Activated CD4-positive, alpha-beta T cell treated with anti-CD3 and anti-CD28 coated beads, Interleukin-2, amount 50 U/mL, for 4 hours (primary cell): ENCODE measurements at regions not wholly inside any gene's neighbourhood (a gene's known extent, or its start where the extent isn't known, plus 50 kb on each side); places are given as distances from the start of the nearest gene placed in this dataset.

Source experiments
- DNase-seq, 2 experiments: peaks; one replicate each; pipeline ENCODE4 v3.0.0-alpha.2; 2020

- no peak for DNase-seq
Observed at GRCh38 chr7:131159961-131160361, 167.7 kb upstream of the MKLN1 start.

- DNase-seq: no peak
Observed at GRCh38 chr7:131161103-131161502, 166.6 kb upstream of the MKLN1 start.

DNA sequence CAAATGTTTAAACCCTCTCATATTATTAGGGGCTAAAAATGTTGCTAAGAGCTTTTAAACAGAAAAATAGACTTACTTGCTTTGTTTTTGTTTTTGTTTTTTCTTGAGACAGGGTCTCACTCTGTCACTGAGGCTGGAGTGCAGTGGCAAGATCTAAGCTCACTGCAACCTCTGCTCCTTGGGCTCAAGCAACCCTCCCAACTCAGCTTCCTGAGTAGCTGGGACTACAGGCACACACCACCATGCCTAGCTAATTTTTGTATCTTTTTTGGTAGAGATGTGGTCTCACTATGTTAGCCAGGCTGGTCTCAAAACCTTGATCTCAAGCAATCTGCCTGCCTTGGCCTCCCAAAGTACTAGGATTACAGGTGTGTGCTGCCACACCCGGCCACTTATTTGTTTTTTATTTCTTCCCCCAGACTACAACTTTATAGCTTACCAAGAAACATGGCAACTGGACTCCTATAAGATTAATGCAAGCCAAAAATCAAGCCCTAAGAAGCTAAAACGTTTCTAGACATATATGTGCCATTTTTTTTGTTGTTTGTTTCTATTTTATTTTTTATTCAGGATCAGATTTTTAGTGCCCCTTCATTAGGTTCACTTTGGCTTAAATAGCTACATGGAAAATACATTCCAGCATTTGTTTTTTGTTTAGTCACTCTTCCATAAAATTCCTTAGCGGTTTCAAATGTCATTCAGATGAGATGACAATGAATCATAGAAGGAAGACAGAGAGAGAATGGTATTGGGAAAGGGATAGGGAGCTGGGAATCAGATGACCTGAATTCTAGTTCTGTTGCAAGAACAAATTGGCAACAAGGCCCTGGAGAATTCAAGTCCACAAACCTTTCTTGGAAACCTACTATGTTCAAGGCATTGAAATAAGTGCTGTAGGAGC is 163.4 kb upstream of the MKLN1 start:
- DNase-seq: no peak

- no peak for DNase-seq
Observed at GRCh38 chr7:131166066-131166465, 161.6 kb upstream of the MKLN1 start.

DNA sequence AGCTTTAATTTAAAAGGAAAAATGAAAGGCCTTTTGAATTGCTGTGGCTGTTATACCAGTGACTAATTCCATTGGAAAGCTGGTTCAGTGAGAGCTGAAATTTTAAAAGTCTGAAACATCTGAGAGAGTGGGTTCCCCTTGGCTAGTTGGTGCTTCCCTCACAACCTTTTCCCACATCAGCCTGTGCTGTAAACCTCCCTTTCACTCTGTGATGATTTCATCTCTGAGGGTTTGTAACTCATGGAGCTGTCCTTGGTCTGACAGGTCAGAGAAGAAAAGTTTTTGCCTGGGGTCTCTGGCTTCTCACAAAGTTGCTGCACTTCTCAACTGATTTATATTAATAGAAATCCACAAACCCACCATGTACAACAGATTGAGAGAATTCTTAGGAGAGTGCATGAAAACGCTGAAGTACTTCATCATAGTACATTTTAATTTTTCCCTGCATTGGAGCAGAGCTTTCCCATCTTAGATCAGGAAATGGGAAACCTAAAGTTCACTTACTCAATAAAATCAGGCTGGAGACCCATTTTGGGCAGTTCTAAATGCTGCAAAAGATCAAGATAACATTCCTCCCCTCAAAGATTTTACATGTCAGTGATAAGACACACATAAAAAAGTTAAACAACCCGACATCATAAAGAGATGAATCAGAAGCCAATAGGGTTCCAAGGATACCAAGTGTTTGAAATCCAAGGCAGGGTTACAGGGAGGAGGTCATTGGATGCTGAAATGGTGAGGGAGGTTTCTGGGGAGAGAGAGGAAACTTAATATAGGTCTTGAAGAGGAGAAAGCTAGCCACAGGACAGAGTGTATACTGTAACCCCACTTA is 157.0 kb upstream of the MKLN1 start:
- DNase-seq: no peak

DNA sequence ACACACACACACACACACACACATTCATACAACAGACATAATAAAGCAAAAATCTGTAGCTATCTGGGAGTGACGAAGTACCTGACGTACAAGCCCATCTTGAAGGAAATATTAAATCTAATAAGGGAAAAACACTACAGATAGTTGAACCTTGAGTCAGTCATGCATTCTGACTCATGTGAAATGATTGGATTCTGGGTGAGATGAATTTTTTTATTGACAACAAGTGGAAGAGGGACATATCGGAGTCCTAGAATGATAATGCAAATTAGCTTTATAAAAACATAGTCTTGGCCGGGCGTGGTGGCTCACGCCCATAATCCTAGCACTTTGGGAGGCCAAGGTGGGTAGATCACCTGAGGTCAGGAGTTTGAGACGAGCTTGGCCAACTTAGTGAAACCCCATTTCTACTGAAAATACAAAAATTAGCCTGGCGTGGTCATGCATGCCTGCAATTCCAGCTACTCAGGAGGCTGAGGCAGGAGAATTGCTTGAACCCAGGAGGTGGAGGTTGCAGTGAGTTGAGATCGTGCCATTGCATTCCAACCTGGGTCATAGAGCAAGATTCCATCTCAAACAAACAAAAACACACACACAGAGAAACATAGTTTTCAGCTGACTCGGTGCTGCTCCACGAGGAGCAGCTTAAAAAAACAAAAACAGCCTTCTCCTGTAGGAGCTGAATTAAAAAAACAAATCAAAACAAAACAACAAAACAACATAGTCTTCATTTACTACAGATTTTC is 154.4 kb upstream of the MKLN1 start:
- no peak for DNase-seq

DNA sequence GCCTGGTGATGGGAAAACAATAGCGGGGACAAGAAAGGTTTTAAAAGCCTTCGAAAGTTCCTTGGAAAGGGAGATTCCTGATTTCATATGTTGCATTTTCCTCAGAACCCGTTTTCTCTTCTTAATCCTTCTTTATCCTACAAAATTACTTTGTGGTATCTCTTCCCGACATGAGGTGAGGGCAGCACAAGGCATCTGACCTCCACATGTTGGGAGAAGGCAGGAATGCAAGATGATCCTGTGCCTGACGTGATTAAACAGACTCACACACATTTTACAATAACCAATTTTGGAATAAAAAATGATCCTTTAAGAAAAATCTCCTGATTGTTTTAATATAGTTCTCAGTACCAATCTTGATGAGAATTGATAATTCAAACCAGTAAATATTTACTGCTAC is 153.3 kb upstream of the MKLN1 start:
- DNase-seq: no peak

DNA sequence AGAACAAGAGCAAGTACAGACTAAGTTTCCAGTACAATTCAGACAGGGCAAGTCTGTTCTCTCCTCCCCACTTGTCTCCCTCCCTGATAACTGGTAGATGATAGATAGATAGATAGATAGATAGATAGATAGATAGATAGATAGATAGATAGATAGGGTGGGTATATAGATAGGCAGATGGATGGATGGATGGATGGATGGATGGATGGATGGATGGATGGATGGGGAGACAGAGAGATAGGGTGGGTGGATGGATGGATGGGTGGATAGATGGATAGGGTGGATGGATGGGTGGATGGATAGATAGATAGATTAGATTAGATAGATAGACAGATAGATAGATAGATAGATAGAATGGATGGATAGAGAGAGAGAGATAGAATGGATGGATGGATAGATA is 152.8 kb upstream of the MKLN1 start:
- no peak for DNase-seq

GRCh38 chr7:131182446-131183058 is 145.1 kb upstream of the MKLN1 start:
- DNase-seq: no peak

DNA sequence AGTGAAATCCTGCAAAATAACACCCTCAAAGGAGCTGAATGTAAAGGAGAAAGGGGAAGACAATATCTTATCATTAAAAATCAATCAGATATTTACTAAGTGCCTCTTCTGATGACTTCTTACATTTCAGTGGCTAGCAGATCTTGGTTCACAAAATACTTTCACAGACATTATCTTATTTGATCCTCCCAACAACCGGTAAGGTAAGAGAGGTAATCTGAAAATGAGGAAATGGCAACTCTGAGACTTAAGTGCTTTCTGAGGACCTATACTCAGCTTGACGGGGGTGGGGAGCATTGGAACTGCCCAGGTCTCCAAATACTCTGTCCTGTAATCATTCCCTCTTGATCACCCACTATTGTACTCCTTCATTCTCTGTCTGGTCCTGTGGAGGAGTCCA is 144.6 kb upstream of the MKLN1 start:
- no peak for DNase-seq

GRCh38 chr7:131183611-131184119 is 144.0 kb upstream of the MKLN1 start:
- DNase-seq: no peak

GRCh38 chr7:131186816-131187215 is 140.9 kb upstream of the MKLN1 start:
- no peak for DNase-seq

GRCh38 chr7:131188367-131189339 is 139.0 kb upstream of the MKLN1 start:
- DNase-seq: peak; percentile 30 to 35

DNA sequence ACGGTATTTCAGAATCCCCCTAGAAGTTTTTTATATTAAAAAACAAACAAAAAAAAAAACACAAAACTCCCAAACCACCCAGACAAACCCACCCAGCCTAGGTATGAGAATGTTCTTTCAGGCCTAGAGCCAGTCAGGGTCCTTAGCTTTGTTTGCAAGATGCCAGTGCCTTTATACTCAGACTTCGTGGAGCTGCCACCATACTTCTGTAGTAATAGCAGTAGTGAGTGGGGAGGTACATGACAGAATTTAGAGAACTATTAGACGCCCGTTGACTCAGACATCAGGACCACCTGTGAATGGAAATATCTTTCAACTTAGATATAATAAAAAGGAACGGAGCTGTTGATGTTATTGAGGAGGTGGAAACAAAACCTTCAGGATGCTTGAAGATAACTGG is 138.2 kb upstream of the MKLN1 start:
- no peak for DNase-seq

GRCh38 chr7:131190146-131190545 is 137.5 kb upstream of the MKLN1 start:
- DNase-seq: no peak

- DNase-seq: no peak
Observed at GRCh38 chr7:131190581-131190980, 137.1 kb upstream of the MKLN1 start.

GRCh38 chr7:131194070-131194865 is 133.4 kb upstream of the MKLN1 start:
- no peak for DNase-seq

DNA sequence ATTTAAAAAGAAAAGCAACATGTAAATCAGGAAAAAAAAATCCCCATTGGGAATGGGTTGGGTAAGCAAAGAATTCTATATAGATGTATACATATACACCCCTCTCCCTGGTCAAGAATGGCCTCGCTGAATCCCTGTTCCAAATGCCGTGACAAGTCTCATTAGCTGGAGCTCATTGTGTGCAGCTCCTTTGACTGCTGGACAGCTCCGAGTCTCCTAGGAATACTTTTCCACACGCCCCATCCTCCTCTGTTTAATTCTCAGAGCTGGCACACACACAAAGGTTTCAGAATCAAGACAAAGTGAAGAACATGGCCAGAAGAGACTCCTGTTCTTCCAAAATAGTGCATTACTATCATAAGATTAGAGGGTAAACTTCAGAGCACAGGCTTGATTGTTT is 130.9 kb upstream of the MKLN1 start:
- no peak for DNase-seq

DNA sequence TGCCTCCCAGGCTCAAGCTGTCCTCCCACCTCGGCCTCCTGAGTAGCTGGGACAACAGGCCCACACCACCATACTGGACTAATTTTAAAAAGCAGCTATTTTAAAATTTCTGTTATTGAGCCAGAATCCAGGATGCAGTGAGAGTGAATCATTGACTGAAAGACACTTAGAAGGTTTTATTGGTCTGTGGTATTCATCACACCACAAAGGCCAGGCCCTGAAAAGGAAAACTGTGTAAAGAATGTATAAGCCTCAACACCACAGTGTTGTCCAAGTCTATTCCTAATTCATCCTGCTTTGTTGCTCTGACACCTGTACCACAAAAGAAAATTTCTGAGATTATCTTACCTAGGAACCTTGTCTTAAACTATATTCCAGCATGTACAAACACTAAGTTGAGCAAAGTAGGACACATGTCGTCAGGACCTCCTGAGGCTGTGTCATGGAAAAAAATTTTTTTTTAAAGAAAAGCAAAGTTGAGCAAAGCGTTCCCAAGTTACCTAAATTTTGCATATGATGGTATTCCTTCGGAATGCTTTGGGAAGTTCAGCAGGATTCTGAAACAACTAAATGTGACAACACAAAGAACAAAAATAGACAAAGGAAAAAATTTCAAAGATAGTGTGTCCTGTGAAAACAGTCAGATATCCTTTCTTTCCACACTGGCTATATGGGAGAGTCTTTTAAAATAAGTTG is 129.6 kb upstream of the MKLN1 start:
- DNase-seq: no peak

GRCh38 chr7:131202451-131202850 is 125.2 kb upstream of the MKLN1 start:
- DNase-seq: no peak
